GM18861 (cell line): ENCODE measurements at regions not wholly inside any gene's neighbourhood (a gene's known extent, or its start where the extent isn't known, plus 50 kb on each side); places are given as distances from the start of the nearest gene placed in this dataset.
"Not testable (repeated sequence)": the region's sequence is repeated elsewhere in the genome, so short reads cannot be mapped to it uniquely, and the experiment has no call there.

ENCODE experiments used
- ATAC-seq: cut with Tn5 transposase; IDR thresholded peaks from one replicate; pipeline ENCODE4 v1.9.1; 2021; ENCODE audit not compliant: unreplicated experiment

GRCh38 chr16:7861891-7862582 lies 529.4 kb downstream of the RBFOX1 start:
- ATAC-seq = no peak

- no peak for ATAC-seq
These were observed 520.6 kb downstream of the RBFOX1 start for GRCh38 chr16:7853197-7853596.

GRCh38 chr16:7849841-7850240 lies 517.2 kb downstream of the RBFOX1 start:
- ATAC-seq = no peak

- no peak for ATAC-seq
These were observed 510.6 kb downstream of the RBFOX1 start for GRCh38 chr16:7843261-7843660.

GRCh38 chr16:7839568-7839967 lies 506.9 kb downstream of the RBFOX1 start:
- ATAC-seq = no peak

- ATAC-seq = no peak
These were observed 502.3 kb downstream of the RBFOX1 start for GRCh38 chr16:7834771-7835431.

GRCh38 chr16:7820816-7821215 lies 488.2 kb downstream of the RBFOX1 start:
- ATAC-seq = no peak

- no peak for ATAC-seq
These were observed 473.2 kb downstream of the RBFOX1 start for GRCh38 chr16:7805686-7806396.

GRCh38 chr16:7804635-7805195 lies 472.1 kb downstream of the RBFOX1 start:
- no peak for ATAC-seq

GRCh38 chr16:7792346-7792745 lies 459.7 kb downstream of the RBFOX1 start:
- no peak for ATAC-seq

GRCh38 chr16:7791028-7791590 lies 458.5 kb downstream of the RBFOX1 start:
- no peak for ATAC-seq

GRCh38 chr16:7775072-7775488 lies 442.4 kb downstream of the RBFOX1 start:
- ATAC-seq = no peak

- ATAC-seq = no peak
These were observed 440.1 kb downstream of the RBFOX1 start for GRCh38 chr16:7772722-7773121.

GRCh38 chr16:7769091-7769490 lies 436.4 kb downstream of the RBFOX1 start:
- not testable (repeated sequence) for ATAC-seq

GRCh38 chr16:7765079-7765550 lies 432.5 kb downstream of the RBFOX1 start:
- no peak for ATAC-seq

- ATAC-seq = no peak
These were observed 430.5 kb downstream of the RBFOX1 start for GRCh38 chr16:7763111-7763510.
